DMS153 (cell line): ENCODE measurements at regions not wholly inside any gene's neighbourhood (a gene's known extent, or its start where the extent isn't known, plus 50 kb on each side); places are given as distances from the start of the nearest gene placed in this dataset.
"Not testable (repeated sequence)": the region's sequence is repeated elsewhere in the genome, so short reads cannot be mapped to it uniquely, and the experiment has no call there.

ENCODE experiments used
- DNase-seq: peaks from one replicate; lab custom pipeline; 2025; lab: John Stamatoyannopoulos, UW

GRCh38 chr2:101610750-101611315, 86.7 kb upstream of the MAP4K4 start:
- DNase-seq, result no peak

DNA sequence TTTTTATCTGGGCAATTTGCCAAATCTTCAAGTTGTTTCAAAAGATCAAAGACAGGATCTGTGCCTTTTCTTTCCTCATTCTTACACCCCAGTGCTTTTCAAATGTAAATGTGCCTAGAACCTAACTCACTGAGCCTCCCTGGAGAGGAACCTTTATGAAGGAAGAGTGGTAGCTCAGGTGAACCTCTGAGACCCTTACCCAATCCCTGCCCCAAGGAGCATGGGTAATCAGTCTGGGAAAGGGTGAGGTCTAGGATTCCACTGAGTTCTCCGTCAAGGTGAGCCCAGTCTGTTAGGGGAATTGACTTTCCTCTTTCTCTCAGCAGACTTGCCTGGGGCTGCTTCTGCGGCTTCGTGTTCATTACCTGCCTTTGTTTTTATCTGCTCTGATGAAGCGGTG, 88.1 kb upstream of the MAP4K4 start:
- no peak for DNase-seq

- DNase-seq, result no peak
Measured at GRCh38 chr2:101608408-101609310, 88.8 kb upstream of the MAP4K4 start.

DNA sequence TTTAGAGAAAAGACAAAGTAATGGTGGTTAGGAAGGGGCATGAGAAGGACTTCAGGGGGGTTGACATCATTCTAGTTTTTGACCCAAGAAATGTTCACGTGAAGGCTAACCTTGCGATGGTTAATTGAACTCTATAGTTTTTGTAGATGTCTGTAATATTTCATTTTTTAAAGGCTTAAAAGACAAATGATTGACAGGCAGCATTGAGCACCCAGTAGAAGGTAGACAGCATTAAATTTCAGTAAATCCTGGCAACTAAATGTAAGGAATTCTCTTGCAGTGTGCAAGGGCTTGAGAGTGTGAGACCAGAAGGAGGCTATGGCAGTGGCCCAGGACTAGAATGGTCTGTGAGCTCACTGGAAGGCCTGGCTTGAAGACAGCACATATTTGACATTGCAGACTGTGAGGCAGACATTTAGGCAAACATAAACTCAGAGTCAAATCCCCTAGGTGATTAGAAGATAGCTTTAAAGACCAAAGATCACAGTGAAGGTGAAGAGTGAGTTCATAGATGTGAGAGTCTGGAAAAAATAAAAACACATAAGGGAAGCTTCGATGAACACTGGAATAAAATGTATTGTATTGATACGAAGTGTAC, 100.1 kb upstream of the MAP4K4 start:
- DNase-seq, result no peak

- DNase-seq, result no peak
Measured at GRCh38 chr2:101596333-101596732, 101.2 kb upstream of the MAP4K4 start.

DNA sequence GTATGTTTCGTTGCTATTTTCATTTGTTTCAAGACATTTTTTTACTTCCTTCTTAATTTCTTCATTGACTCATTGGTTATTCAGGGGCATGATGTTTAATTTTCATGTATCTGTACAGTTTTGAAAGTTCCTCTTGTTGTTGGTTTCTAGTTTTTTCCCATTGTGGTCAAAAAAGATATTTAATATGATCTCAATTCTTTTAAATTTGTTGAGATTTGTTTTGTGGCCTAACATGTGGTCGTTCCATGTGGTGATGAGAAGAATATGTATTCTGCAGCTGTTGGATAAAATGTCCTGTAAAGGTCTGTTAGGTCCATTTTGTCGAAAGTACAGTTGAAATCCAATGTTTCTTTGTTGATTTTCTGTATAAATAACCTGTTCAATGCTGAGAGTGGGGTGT, 110.3 kb upstream of the MAP4K4 start:
- no peak for DNase-seq

DNA sequence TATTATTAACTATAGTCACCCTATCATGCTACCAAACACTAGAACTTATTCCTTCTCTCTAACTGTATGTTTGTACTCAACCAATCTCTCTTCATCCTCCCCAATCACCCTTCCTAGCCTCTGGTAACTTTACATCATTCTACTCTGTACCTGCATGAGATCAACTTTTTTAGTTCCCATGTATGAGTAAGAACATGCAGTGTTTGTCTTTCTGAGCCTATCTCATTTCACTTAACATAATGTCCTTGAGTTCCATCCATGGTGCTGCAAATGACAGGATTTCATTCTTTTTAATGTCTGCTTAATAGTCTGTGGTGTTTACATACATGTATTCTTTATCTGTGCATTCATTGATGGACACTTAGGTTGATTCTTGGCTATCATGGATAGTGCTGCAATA, 108.9 kb upstream of the RFX8 start:
- DNase-seq, result no peak

DNA sequence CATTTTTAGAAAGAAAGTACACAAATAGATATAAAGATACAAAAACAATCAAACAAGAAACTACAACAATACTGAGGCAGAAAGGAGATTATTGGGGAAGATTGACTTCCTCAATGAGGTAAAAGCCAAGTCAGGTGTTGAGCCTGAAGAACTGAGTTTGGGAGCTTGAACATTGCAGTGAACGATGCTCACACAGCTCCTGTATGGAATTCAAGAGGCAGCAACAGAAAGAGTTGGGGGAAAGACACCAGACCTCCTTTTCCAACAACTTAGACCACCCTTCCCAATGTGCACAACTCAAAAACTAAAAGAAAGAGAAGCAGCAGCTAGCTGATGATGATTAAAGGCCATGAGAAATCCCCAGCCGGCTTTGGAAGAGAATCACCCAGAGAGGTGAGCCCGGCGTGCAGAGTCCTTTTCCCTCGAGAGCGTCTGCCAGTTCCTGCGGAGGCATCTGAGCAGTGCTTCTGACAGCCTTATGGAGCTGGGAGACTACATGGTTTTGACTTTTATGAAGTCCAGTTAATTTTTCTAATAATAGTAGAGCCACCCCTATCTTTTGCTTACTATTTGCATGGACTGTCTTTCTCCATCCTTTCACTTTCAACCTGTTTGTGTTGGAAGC, 106.9 kb upstream of the RFX8 start:
- no peak for DNase-seq

DNA sequence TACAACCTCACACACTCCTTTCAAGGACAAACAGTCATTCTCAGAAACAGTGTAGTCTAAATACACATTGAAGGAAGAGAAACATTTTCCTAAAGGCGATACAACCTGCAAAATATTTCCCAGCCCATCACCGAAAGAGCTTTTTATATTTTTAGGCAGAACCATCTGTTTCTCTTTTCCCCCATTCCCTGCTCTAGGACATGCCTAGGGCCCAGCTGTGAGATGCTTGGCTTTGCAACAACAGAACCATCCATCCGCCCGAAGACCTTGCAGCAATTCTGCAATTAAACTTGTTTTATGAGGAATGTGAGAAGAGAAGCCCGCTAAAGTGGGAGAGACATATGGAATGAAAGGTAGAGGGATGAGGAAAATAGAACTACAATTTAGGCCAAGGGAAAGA, 105.6 kb upstream of the RFX8 start:
- DNase-seq, result no peak

DNA sequence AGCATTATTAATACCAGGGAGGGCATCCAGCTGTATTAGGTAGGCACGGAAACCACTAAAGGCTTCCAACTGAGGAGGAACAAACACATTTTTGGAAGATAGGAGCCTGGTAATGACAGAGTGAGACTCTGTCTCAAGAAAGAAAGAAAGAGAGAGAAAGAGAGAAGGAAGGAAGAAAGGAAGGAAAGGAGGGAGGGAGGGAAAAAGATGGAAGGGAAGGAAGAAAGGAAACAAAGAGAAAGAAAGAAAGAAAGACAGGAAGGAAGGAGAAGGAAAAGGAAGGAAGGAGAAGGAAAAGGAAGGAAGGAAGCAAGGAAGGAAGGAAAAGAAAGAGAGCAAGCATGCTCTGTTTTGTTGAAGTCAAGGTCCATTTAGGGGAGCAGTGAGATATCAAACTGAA, 103.8 kb upstream of the RFX8 start:
- no peak for DNase-seq

GRCh38 chr2:101578135-101578534, 103.2 kb upstream of the RFX8 start:
- not testable (repeated sequence) for DNase-seq

GRCh38 chr2:101577173-101577572, 102.3 kb upstream of the RFX8 start:
- no peak for DNase-seq

GRCh38 chr2:101574622-101575021, 99.7 kb upstream of the RFX8 start:
- DNase-seq, result no peak

- no peak for DNase-seq
Measured at GRCh38 chr2:101571951-101572350, 97.0 kb upstream of the RFX8 start.

- no peak for DNase-seq
Measured at GRCh38 chr2:101569886-101570520, 95.1 kb upstream of the RFX8 start.

GRCh38 chr2:101568969-101569368, 94.1 kb upstream of the RFX8 start:
- DNase-seq, result no peak

DNA sequence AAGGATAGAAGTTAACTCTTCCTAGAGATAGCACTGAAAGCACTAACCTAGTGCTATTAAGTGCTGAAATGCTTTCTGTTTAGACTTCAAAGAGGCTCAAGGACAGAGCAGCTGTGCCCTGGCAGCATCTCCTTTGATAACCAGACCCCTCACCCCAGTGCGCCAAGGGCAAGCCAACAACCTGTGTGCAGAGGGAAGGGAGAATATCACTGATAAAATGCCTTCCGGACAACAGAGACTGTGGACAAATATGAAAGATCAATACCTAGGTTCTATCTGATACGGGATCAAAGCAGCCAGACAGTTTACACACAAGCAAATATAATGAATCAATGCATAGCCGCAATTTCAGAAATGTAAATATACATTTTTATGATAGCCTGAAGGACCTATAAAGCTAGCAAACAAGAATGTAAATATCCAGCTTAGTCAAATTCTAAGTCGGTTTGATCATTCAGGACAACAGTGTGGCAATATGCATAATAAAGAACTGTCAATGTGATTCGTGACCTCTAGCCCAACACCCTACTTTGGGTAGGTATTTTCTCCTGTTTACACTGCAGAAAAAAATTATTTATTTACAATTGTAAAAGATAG, 91.8 kb upstream of the RFX8 start:
- DNase-seq, result no peak

DNA sequence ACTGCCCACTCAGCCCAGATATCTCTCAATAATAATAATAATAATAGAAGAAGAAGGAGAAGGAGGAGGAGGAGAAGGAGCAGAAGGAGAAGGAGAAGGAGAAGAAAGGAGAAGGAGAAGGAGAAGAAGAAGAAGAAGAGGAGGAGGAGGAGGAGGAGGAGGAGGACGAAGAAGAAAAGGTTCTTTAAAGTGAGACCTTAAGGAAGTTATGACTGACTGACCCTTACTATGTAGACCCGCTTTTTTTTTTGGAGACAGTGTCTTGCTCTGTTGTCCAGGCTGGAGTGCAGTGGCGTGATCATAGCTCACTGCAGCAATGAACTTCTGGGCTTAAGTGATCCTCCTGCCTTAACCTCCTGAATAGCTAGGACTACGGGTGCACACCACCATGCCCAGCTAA, 88.9 kb upstream of the RFX8 start:
- DNase-seq, result no peak

DNA sequence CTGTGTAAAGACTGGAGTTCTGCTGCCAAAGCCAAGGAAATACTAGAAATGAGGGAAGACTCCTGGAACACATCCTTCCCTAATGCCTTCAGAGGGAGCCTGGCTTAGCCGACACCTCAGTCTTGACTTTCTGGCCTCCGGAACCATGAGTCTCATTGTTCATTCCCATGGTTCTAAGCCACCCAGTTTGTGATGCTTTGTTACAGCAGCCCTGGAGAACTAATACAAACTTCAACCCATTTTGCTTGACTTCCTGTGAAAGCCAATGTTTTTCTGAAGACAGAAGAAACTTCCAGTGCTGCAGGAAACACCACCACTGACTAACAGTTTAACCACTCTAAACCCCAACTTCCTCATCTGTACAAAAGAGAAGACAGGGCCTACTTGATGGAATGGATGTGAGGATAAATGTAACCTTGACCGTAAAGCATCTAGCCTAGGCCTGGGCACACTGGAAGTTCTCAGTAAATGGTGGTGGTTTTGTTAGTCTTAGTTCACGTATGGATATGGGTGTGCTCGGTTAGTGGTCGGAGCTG, 85.9 kb upstream of the RFX8 start:
- DNase-seq, result no peak

DNA sequence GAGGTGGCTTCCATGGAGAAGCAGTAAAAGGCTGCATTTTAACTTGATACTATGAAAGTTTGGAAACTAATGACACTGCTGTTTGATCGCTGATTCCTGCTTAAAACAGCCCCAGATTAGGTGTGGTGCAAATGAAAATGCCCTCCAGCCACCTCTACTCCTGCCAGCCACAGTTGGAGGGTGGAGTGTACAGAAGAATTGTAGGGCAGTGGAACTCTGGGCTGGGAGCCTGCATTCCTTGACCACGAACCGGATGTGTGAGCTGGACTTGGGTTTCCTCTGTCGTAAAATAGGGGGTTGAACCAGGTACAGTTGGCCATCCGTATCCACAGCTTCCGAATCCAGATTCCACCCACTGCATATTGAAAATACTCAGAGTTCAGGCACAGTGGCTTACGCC, 84.6 kb upstream of the RFX8 start:
- DNase-seq, result no peak

GRCh38 chr2:101558740-101559525, 84.0 kb upstream of the RFX8 start:
- DNase-seq, result no peak
